ENCODE measurements at regions not wholly inside any gene's neighbourhood (a gene's known extent, or its start where the extent isn't known, plus 50 kb on each side); places are given as distances from the start of the nearest gene placed in this dataset.

DNA sequence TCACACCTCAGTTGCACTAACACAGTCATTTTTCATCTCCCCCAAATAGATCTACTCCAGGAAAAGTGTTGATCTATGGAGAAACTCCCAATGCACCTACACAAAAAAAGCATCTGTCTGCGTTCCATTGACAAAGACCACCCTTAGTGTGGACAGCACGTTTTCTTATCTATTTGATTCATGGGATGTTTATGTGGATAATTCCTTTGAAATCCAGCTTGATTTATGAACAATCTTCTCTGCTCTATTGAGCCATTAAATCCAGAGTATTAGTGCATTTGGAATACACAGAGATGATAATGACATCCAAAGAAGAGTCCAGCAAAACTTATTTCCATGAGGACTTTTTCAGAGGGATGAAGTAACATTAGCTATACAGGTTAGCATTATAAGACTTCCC, 1221.9 kb upstream of the NXPH2 start:
- Histone ChIP-seq H2BK20ac (ENCODE audit: low read depth, low read length, poor library complexity, severe bottlenecking) (no peak overlapping the region), H3K4me1 (ENCODE audit: insufficient read depth, low read length) (no peaks in the 10 kb centered on the region), H3K23me2 (ENCODE audit: insufficient read length, low read depth, low read length, poor library complexity, severe bottlenecking) (no peaks in the 10 kb centered on the region), H3T11ph (ENCODE audit: low read length) (no peak overlapping the region), H3K56ac (ENCODE audit: insufficient read length, low read depth, low read length) (no peak overlapping the region), H3K4me2 (ENCODE audit: insufficient read depth, insufficient read length, low read length) (no peak overlapping the region), H3K27ac (ENCODE audit: insufficient read length, low read depth, low read length) (no peak overlapping the region), H2BK5ac (ENCODE audit: insufficient read length, low read length) (no peak overlapping the region), H3K14ac (ENCODE audit: insufficient read depth, low read length) (no peak overlapping the region), H3K79me2 (ENCODE audit: insufficient read depth, low read length) (no peaks in the 10 kb centered on the region), H2AK5ac (ENCODE audit: insufficient read length, low read length) (no peak overlapping the region), H3K79me1 (ENCODE audit: insufficient read depth, low read depth, low read length, poor library complexity, severe bottlenecking) (no peaks in the 10 kb centered on the region), H3K9me3 (ENCODE audit: control insufficient read depth, low read depth, low read length) (no peaks in the 10 kb centered on the region), H3K23ac (ENCODE audit: insufficient read length, low read depth, low read length) (no peak overlapping the region), H3K4ac (ENCODE audit: low read depth, low read length) (no peak overlapping the region), H3K9ac (ENCODE audit: extremely low read depth, insufficient read length, low read length) (no peak overlapping the region), H3K18ac (ENCODE audit: insufficient read length, low read depth, low read length) (no peak overlapping the region), H4K5ac (ENCODE audit: insufficient read length, low read depth, low read length) (no peak overlapping the region), H4K91ac (ENCODE audit: insufficient read length, low read depth, low read length) (no peak overlapping the region), H2BK12ac (ENCODE audit: insufficient read length, low read depth, low read length) (no peak overlapping the region), H2BK15ac (ENCODE audit: low read depth, low read length) (no peak overlapping the region), H3K27me3 (ENCODE audit: insufficient read depth, low read length) (no peaks in the 10 kb centered on the region), H4K20me1 (ENCODE audit: control insufficient read depth, insufficient read depth, insufficient read length) (no peaks in the 10 kb centered on the region), H2AFZ (ENCODE audit: low read length) (no peak overlapping the region), H4K8ac (replicated peaks; ENCODE audit: insufficient read length, low read depth, low read length) (no peak overlapping the region), H2BK120ac (ENCODE audit: low read depth, low read length, poor library complexity, severe bottlenecking) (no peak overlapping the region)
- H3K9me3 Mint-ChIP-seq = no peaks in the 10 kb centered on the region
- no peak overlapping the region for H3K4me3 Mint-ChIP-seq
- DNase-seq = no peak
- no peaks in the 10 kb centered on the region for H3K27me3 Mint-ChIP-seq (ENCODE audit: low read depth)
- TF ChIP-seq, protein P1, sequence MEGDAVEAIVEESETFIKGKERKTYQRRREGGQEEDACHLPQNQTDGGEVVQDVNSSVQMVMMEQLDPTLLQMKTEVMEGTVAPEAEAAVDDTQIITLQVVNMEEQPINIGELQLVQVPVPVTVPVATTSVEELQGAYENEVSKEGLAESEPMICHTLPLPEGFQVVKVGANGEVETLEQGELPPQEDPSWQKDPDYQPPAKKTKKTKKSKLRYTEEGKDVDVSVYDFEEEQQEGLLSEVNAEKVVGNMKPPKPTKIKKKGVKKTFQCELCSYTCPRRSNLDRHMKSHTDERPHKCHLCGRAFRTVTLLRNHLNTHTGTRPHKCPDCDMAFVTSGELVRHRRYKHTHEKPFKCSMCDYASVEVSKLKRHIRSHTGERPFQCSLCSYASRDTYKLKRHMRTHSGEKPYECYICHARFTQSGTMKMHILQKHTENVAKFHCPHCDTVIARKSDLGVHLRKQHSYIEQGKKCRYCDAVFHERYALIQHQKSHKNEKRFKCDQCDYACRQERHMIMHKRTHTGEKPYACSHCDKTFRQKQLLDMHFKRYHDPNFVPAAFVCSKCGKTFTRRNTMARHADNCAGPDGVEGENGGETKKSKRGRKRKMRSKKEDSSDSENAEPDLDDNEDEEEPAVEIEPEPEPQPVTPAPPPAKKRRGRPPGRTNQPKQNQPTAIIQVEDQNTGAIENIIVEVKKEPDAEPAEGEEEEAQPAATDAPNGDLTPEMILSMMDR (conservative IDR thresholded peaks at IDR 0.05) = no peak
- 0 out of 4 replicates have a peak, but pooled peaks cover 0 to 3% of the 10 kb centered on the region in 2 experiments for H3K4me1 Mint-ChIP-seq
- H3K27ac Mint-ChIP-seq = no peak overlapping the region
- WGBS (ENCODE audit: extremely low coverage, insufficient read length, low lambda C conversion rate) = no CpG with 5 or more reads among the region's 2 CpGs
- H3K36me3 Mint-ChIP-seq (ENCODE audit: insufficient read depth in 1 of 3, low read depth in 3 of 3) = no peaks in the 10 kb centered on the region
